Activated T-cell treated with anti-CD3 and anti-CD28 coated beads, Interleukin-2, amount 50 U/mL, for 4 hours (primary cell): ENCODE measurements at regions not wholly inside any gene's neighbourhood (a gene's known extent, or its start where the extent isn't known, plus 50 kb on each side); places are given as distances from the start of the nearest gene placed in this dataset.
"Not testable (repeated sequence)": the region's sequence is repeated elsewhere in the genome, so short reads cannot be mapped to it uniquely, and the experiment has no call there.

Experiments used
- ATAC-seq, 2 donors: fragments of 200-7000 bp; cut with Tn5 transposase; one replicate each; pipeline ENCODE4 v1.10.0; 2021
- DNase-seq: peaks from one replicate; pipeline ENCODE4 v3.0.0-alpha.2; 2020
- H3K27me3 Mint-ChIP-seq: one replicate; pipeline ENCODE4 v1.8.0; 2021; ENCODE audit warnings: low read depth, mixed read lengths
- H3K36me3 Mint-ChIP-seq: one replicate; pipeline ENCODE4 v1.8.0; 2022; ENCODE audit warnings: mixed read lengths; ENCODE audit not compliant: insufficient read depth
- H3K4me1 Mint-ChIP-seq: one replicate; pipeline ENCODE4 v1.8.0; 2021; ENCODE audit warnings: low read depth, mixed read lengths
- H3K4me3 Mint-ChIP-seq: one replicate; pipeline ENCODE4 v1.8.0; 2021; ENCODE audit warnings: mild to moderate bottlenecking, moderate library complexity, mixed read lengths
- H3K9me3 Mint-ChIP-seq: one replicate; pipeline ENCODE4 v1.8.0; 2021; ENCODE audit warnings: mixed read lengths

- not testable (repeated sequence) for H3K9me3 Mint-ChIP-seq, ATAC-seq, H3K4me1 Mint-ChIP-seq, H3K27me3 Mint-ChIP-seq, H3K36me3 Mint-ChIP-seq, H3K4me3 Mint-ChIP-seq, DNase-seq
Observed at GRCh38 chr6:168233875-168234213, 85.7 kb downstream of the DACT2 start.

GRCh38 chr6:168232989-168233874 is 86.3 kb downstream of the DACT2 start:
- DNase-seq (no peak), ATAC-seq (no peak)
- Mint-ChIP-seq H3K27me3 (peaks cover 9% of the 10 kb centered on the region), H3K36me3 (no peaks in the 10 kb centered on the region), H3K9me3 (no peaks in the 10 kb centered on the region), H3K4me1 (no peaks in the 10 kb centered on the region), H3K4me3 (no peak overlapping the region)

- DNase-seq: no peak
- Mint-ChIP-seq H3K4me3 (no peak overlapping the region), H3K36me3 (no peaks in the 10 kb centered on the region), H3K9me3 (no peaks in the 10 kb centered on the region), H3K4me1 (no peaks in the 10 kb centered on the region), H3K27me3 (peaks cover 10% of the 10 kb centered on the region)
- ATAC-seq: no peak
Observed at GRCh38 chr6:168232528-168232927, 87.0 kb downstream of the DACT2 start.

GRCh38 chr6:168232062-168232461 is 87.5 kb downstream of the DACT2 start:
- H3K4me3 Mint-ChIP-seq: no peak overlapping the region
- H3K36me3 Mint-ChIP-seq: no peaks in the 10 kb centered on the region

GRCh38 chr6:168231393-168231957 is 88.1 kb downstream of the DACT2 start:
- no peaks in the 10 kb centered on the region for H3K4me1 Mint-ChIP-seq
- ATAC-seq (no peak), DNase-seq (no peak)
- peaks cover 10% of the 10 kb centered on the region for H3K27me3 Mint-ChIP-seq
- H3K4me3 Mint-ChIP-seq: no peak overlapping the region
- H3K9me3 Mint-ChIP-seq: no peaks in the 10 kb centered on the region
- no peaks in the 10 kb centered on the region for H3K36me3 Mint-ChIP-seq

More at GRCh38 chr6:168232062-168232461, 87.5 kb downstream of the DACT2 start:
- DNase-seq (no peak), ATAC-seq (no peak)
- Mint-ChIP-seq H3K9me3 (no peaks in the 10 kb centered on the region), H3K27me3 (peaks cover 10% of the 10 kb centered on the region), H3K4me1 (no peaks in the 10 kb centered on the region)

- H3K27me3 Mint-ChIP-seq: peaks cover 10% of the 10 kb centered on the region
- ATAC-seq: no peak
Observed at GRCh38 chr6:168229368-168229752, 90.2 kb downstream of the DACT2 start.

GRCh38 chr6:168228676-168229367 is 90.8 kb downstream of the DACT2 start:
- ATAC-seq: no peak
- Mint-ChIP-seq H3K4me1 (no peaks in the 10 kb centered on the region), H3K9me3 (no peaks in the 10 kb centered on the region)

More at GRCh38 chr6:168229368-168229752, 90.2 kb downstream of the DACT2 start:
- no peaks in the 10 kb centered on the region for H3K4me1 Mint-ChIP-seq
- no peak overlapping the region for H3K4me3 Mint-ChIP-seq
- no peak for DNase-seq
- H3K36me3 Mint-ChIP-seq: no peaks in the 10 kb centered on the region
- no peaks in the 10 kb centered on the region for H3K9me3 Mint-ChIP-seq

GRCh38 chr6:168227840-168228239 is 91.7 kb downstream of the DACT2 start:
- Mint-ChIP-seq H3K27me3 (peaks cover 10% of the 10 kb centered on the region), H3K36me3 (no peaks in the 10 kb centered on the region), H3K9me3 (no peaks in the 10 kb centered on the region), H3K4me1 (no peaks in the 10 kb centered on the region), H3K4me3 (no peak overlapping the region)
- DNase-seq (no peak), ATAC-seq (no peak)

More at GRCh38 chr6:168228676-168229367, 90.8 kb downstream of the DACT2 start:
- DNase-seq: no peak
- Mint-ChIP-seq H3K4me3 (no peak overlapping the region), H3K27me3 (peaks cover 10% of the 10 kb centered on the region), H3K36me3 (no peaks in the 10 kb centered on the region)

- Mint-ChIP-seq H3K9me3 (no peaks in the 10 kb centered on the region), H3K27me3 (peaks cover 10% of the 10 kb centered on the region), H3K4me1 (no peaks in the 10 kb centered on the region), H3K36me3 (no peaks in the 10 kb centered on the region), H3K4me3 (no peak overlapping the region)
- DNase-seq (no peak), ATAC-seq (no peak)
Observed at GRCh38 chr6:168226902-168227318, 92.7 kb downstream of the DACT2 start.

GRCh38 chr6:168226061-168226752 is 93.4 kb downstream of the DACT2 start:
- DNase-seq (no peak), ATAC-seq (no peak)
- H3K4me3 Mint-ChIP-seq: no peak overlapping the region
- H3K27me3 Mint-ChIP-seq: peaks cover 9% of the 10 kb centered on the region
- no peaks in the 10 kb centered on the region for H3K9me3 Mint-ChIP-seq
- no peaks in the 10 kb centered on the region for H3K4me1 Mint-ChIP-seq
- H3K36me3 Mint-ChIP-seq: no peaks in the 10 kb centered on the region

GRCh38 chr6:168225471-168225911 is 94.1 kb downstream of the DACT2 start:
- Mint-ChIP-seq H3K36me3 (no peaks in the 10 kb centered on the region), H3K4me1 (peaks cover 3% of the 10 kb centered on the region), H3K9me3 (no peaks in the 10 kb centered on the region), H3K4me3 (no peak overlapping the region), H3K27me3 (peaks cover 5% of the 10 kb centered on the region)
- DNase-seq: no peak
- no peak for ATAC-seq

- DNase-seq (no peak), ATAC-seq (no peak)
- Mint-ChIP-seq H3K36me3 (no peaks in the 10 kb centered on the region), H3K4me1 (peaks cover 3% of the 10 kb centered on the region), H3K4me3 (no peak overlapping the region), H3K9me3 (no peaks in the 10 kb centered on the region), H3K27me3 (peaks cover 7% of the 10 kb centered on the region)
Observed at GRCh38 chr6:168223755-168224154, 95.8 kb downstream of the DACT2 start.

- no peak for ATAC-seq
- peaks cover 3% of the 10 kb centered on the region for H3K4me1 Mint-ChIP-seq
- DNase-seq: no peak
Observed at GRCh38 chr6:168223150-168223549, 96.4 kb downstream of the DACT2 start.

More at GRCh38 chr6:168223150-168223549, 96.4 kb downstream of the DACT2 start:
- H3K4me3 Mint-ChIP-seq: no peak overlapping the region
- no peaks in the 10 kb centered on the region for H3K9me3 Mint-ChIP-seq
- H3K27me3 Mint-ChIP-seq: peaks cover 4% of the 10 kb centered on the region
- H3K36me3 Mint-ChIP-seq: no peaks in the 10 kb centered on the region
